Peyer's patch (tissue), 4 donors: ENCODE measurements at regions not wholly inside any gene's neighbourhood (a gene's known extent, or its start where the extent isn't known, plus 50 kb on each side); places are given as distances from the start of the nearest gene placed in this dataset.

Experiments used
- DNase-seq, 3 donors: peaks; one replicate each; pipeline ENCODE4 v3.0.0-alpha.2; 2017 to 2019
- H3K27ac ChIP-seq, 4 donors: fragments of 200-600 bp; sonication (generic); one replicate each; pipeline ENCODE4 v1.5.1; 2016 to 2019
- H3K27me3 ChIP-seq, 2 donors: fragments of 200-600 bp; sonication (generic); one replicate each; pipeline ENCODE4 v1.5.1; 2019
- H3K36me3 ChIP-seq, 3 donors: fragments of 200-600 bp; sonication (generic); one replicate each; pipeline ENCODE4 v1.5.1; 2016 to 2019
- H3K4me1 ChIP-seq, 4 donors: fragments of 200-600 bp; sonication (generic); one replicate each; pipeline ENCODE4 v1.5.1; 2016 to 2019
- H3K4me3 ChIP-seq, 4 donors: fragments of 200-600 bp; sonication (generic); 1 replicate in 3 of 4; 2 replicates in 1 of 4; pipeline ENCODE4 v1.5.1; 2016 to 2019; ENCODE audit warnings: mild to moderate bottlenecking in 1 of 4
- H3K9me3 ChIP-seq, 4 donors: fragments of 200-600 bp; sonication (generic); one replicate each; pipeline ENCODE4 v1.5.1; 2016 to 2019; ENCODE audit warnings: mild to moderate bottlenecking in 1 of 4
- CTCF ChIP-seq, 6 experiments: fragments of 450-650 bp in 4 of 6; fragments of 200-600 bp in 2 of 6; sonication (generic) in 1 of 6; IDR thresholded peaks; one replicate each; pipeline ENCODE4 v1.5.1; 2017 to 2019; ENCODE audit warnings: antibody characterized with exemption in 6 of 6, mild to moderate bottlenecking in 3 of 6, moderate library complexity in 1 of 6
- POLR2A ChIP-seq, 2 donors: fragments of 450-650 bp; IDR thresholded peaks; one replicate each; pipeline ENCODE4 v1.5.1; 2017; ENCODE audit warnings: antibody characterized with exemption in 2 of 2, mild to moderate bottlenecking in 2 of 2, moderate library complexity in 2 of 2

GRCh38 chr6:23371132-23371915 lies 754.7 kb upstream of the NRSN1 start:
- Histone ChIP-seq H3K9me3 (no peaks in the 10 kb centered on the region), H3K4me3 (no peak overlapping the region), H3K36me3 (no peaks in the 10 kb centered on the region), H3K27me3 (no peaks in the 10 kb centered on the region), H3K4me1 (no peaks in the 10 kb centered on the region), H3K27ac (no peak overlapping the region)
- TF ChIP-seq POLR2A (IDR thresholded peaks at IDR 0.05) = no peak
- TF ChIP-seq CTCF (IDR thresholded peaks at IDR 0.05) = no peak
- no peak for DNase-seq

GRCh38 chr6:23377830-23378229 lies 748.2 kb upstream of the NRSN1 start:
- H3K27ac ChIP-seq = no peak overlapping the region

GRCh38 chr6:23380465-23380864 lies 745.5 kb upstream of the NRSN1 start:
- Histone ChIP-seq H3K9me3 (no peaks in the 10 kb centered on the region), H3K27me3 (no peaks in the 10 kb centered on the region), H3K36me3 (no peaks in the 10 kb centered on the region), H3K4me3 (no peak overlapping the region), H3K4me1 (no peaks in the 10 kb centered on the region), H3K27ac (no peak overlapping the region)
- no peak for DNase-seq
- TF ChIP-seq CTCF (IDR thresholded peaks at IDR 0.05) = no peak
- TF ChIP-seq POLR2A (IDR thresholded peaks at IDR 0.05) = no peak

More at GRCh38 chr6:23377830-23378229, 748.2 kb upstream of the NRSN1 start:
- Histone ChIP-seq H3K27me3 (no peaks in the 10 kb centered on the region), H3K36me3 (no peaks in the 10 kb centered on the region), H3K9me3 (no peaks in the 10 kb centered on the region), H3K4me1 (no peaks in the 10 kb centered on the region), H3K4me3 (no peak overlapping the region)
- no peak for TF ChIP-seq CTCF (IDR thresholded peaks at IDR 0.05)
- no peak for TF ChIP-seq POLR2A (IDR thresholded peaks at IDR 0.05)
- no peak for DNase-seq

GRCh38 chr6:23388086-23388783 lies 737.8 kb upstream of the NRSN1 start:
- Histone ChIP-seq H3K9me3 (no peaks in the 10 kb centered on the region), H3K36me3 (no peaks in the 10 kb centered on the region), H3K4me3 (no peak overlapping the region), H3K27me3 (no peaks in the 10 kb centered on the region), H3K4me1 (no peaks in the 10 kb centered on the region), H3K27ac (no peak overlapping the region)
- TF ChIP-seq CTCF (IDR thresholded peaks at IDR 0.05) = no peak
- DNase-seq = no peak

GRCh38 chr6:23389386-23389785 lies 736.6 kb upstream of the NRSN1 start:
- Histone ChIP-seq H3K36me3 (no peaks in the 10 kb centered on the region), H3K27me3 (no peaks in the 10 kb centered on the region), H3K4me3 (no peak overlapping the region), H3K4me1 (no peaks in the 10 kb centered on the region), H3K27ac (no peak overlapping the region), H3K9me3 (no peaks in the 10 kb centered on the region)
- DNase-seq = no peak
- TF ChIP-seq CTCF (IDR thresholded peaks at IDR 0.05) (no peak), POLR2A (IDR thresholded peaks at IDR 0.05) (no peak)
